ENCODE measurements at regions not wholly inside any gene's neighbourhood (a gene's known extent, or its start where the extent isn't known, plus 50 kb on each side); places are given as distances from the start of the nearest gene placed in this dataset.
A peak's percentile ranks its signal among the peaks of the same experiment; 100 is the strongest.

- Histone ChIP-seq H3K4me1 (peaks cover 0 to 4% of the 10 kb centered on the region in 2 donors), H3K27me3 (no peaks in the 10 kb centered on the region), H3K4me3 (no peak overlapping the region), H3K27ac (no peak overlapping the region), H3K9me3 (no peaks in the 10 kb centered on the region), H3K36me3 (no peaks in the 10 kb centered on the region)
- no peak for TF ChIP-seq CTCF (IDR thresholded peaks at IDR 0.05)
- no peak for DNase-seq (ENCODE audit: low spot score)
Measured at GRCh38 chr18:47746615-47747014, 183.8 kb downstream of the SMAD2 start.

- peak; percentile 32 for DNase-seq (ENCODE audit: low spot score)
- Histone ChIP-seq H3K36me3 (no peaks in the 10 kb centered on the region), H3K4me1 (peaks cover 0 to 4% of the 10 kb centered on the region in 2 donors), H3K4me3 (no peak overlapping the region), H3K9me3 (no peaks in the 10 kb centered on the region), H3K27me3 (no peaks in the 10 kb centered on the region), H3K27ac (no peak overlapping the region)
- TF ChIP-seq CTCF (IDR thresholded peaks at IDR 0.05): no peak
Measured at GRCh38 chr18:47745227-47745626, 185.2 kb downstream of the SMAD2 start.

GRCh38 chr18:47737956-47738355 is 192.5 kb downstream of the SMAD2 start:
- no peaks in the 10 kb centered on the region for H3K4me1 ChIP-seq
- no peaks in the 10 kb centered on the region for H3K36me3 ChIP-seq
- no peaks in the 10 kb centered on the region for H3K27me3 ChIP-seq
- TF ChIP-seq CTCF (IDR thresholded peaks at IDR 0.05): no peak
- peaks cover 0 to 7% of the 10 kb centered on the region in 2 donors for H3K9me3 ChIP-seq
- no peak overlapping the region for H3K4me3 ChIP-seq
- DNase-seq (ENCODE audit: low spot score): peak; percentile 13
- H3K27ac ChIP-seq: no peak overlapping the region

- DNase-seq (ENCODE audit: low spot score): peak; percentile 38
- no peak overlapping the region for H3K27ac ChIP-seq
- no peaks in the 10 kb centered on the region for H3K36me3 ChIP-seq
- no peaks in the 10 kb centered on the region for H3K27me3 ChIP-seq
- peaks cover 0 to 7% of the 10 kb centered on the region in 2 donors for H3K9me3 ChIP-seq
- H3K4me3 ChIP-seq: no peak overlapping the region
- TF ChIP-seq CTCF (IDR thresholded peaks at IDR 0.05): no peak
- no peaks in the 10 kb centered on the region for H3K4me1 ChIP-seq
Measured at GRCh38 chr18:47737198-47737830, 193.1 kb downstream of the SMAD2 start.

- Histone ChIP-seq H3K27ac (no peak overlapping the region), H3K9me3 (peaks cover 0 to 7% of the 10 kb centered on the region in 2 donors), H3K4me3 (no peak overlapping the region), H3K36me3 (no peaks in the 10 kb centered on the region), H3K27me3 (no peaks in the 10 kb centered on the region), H3K4me1 (no peaks in the 10 kb centered on the region)
- no peak for DNase-seq (ENCODE audit: low spot score)
- TF ChIP-seq CTCF (IDR thresholded peaks at IDR 0.05): no peak
Measured at GRCh38 chr18:47736376-47737140, 193.9 kb downstream of the SMAD2 start.

Measured in right atrium auricular region (tissue), 2 donors.